ENCODE measurements at regions not wholly inside any gene's neighbourhood (a gene's known extent, or its start where the extent isn't known, plus 50 kb on each side); places are given as distances from the start of the nearest gene placed in this dataset.
A peak's percentile ranks its signal among the peaks of the same experiment; 100 is the strongest.

GRCh38 chr7:41538810-41539724, 163.8 kb downstream of the INHBA start:
- no peak for ATAC-seq (ENCODE audit: poor library complexity)
- no peak for DNase-seq
- intact Hi-C loops (cut with DNase I) = no loop called here

GRCh38 chr7:41536873-41537665, 165.8 kb downstream of the INHBA start:
- intact Hi-C loops (cut with DNase I) = no loop called here
- ATAC-seq (ENCODE audit: poor library complexity) (no peak), DNase-seq (no peak)

GRCh38 chr7:41536122-41536872, 166.6 kb downstream of the INHBA start:
- ATAC-seq (ENCODE audit: poor library complexity) (no peak), DNase-seq (no peak)
- intact Hi-C loops (cut with DNase I) = no loop called here

- no peak for ATAC-seq (ENCODE audit: poor library complexity)
- intact Hi-C loops (cut with DNase I) = loop anchor here (5.0 kb wide), 1 partner anchor 62 kb away; no protein-coding TSS in a partner anchor
- no peak for DNase-seq
Observed at GRCh38 chr7:41529831-41530230, 173.1 kb downstream of the INHBA start.

- DNase-seq (no peak), ATAC-seq (ENCODE audit: poor library complexity) (no peak)
- intact Hi-C loops (cut with DNase I) = no loop called here
Observed at GRCh38 chr7:41524876-41525275, 178.0 kb downstream of the INHBA start.

GRCh38 chr7:41520445-41520844, 182.4 kb downstream of the INHBA start:
- DNase-seq = no peak
- no peak for ATAC-seq (ENCODE audit: poor library complexity)
- intact Hi-C loops (cut with DNase I) = no loop called here

GRCh38 chr7:41517771-41518170, 185.1 kb downstream of the INHBA start:
- intact Hi-C loops (cut with DNase I) = no loop called here
- DNase-seq (no peak), ATAC-seq (ENCODE audit: poor library complexity) (peak; percentile 45)

GRCh38 chr7:41508755-41509154, 194.1 kb downstream of the INHBA start:
- no peak for ATAC-seq (ENCODE audit: poor library complexity)
- intact Hi-C loops (cut with DNase I) = no loop called here
- no peak for DNase-seq

GRCh38 chr7:41507686-41508268, 195.1 kb downstream of the INHBA start:
- DNase-seq (no peak), ATAC-seq (ENCODE audit: poor library complexity) (no peak)
- intact Hi-C loops (cut with DNase I) = no loop called here

GRCh38 chr7:41504214-41504980, 198.5 kb downstream of the INHBA start:
- ATAC-seq (ENCODE audit: poor library complexity) (no peak), DNase-seq (no peak)
- intact Hi-C loops (cut with DNase I) = no loop called here

GRCh38 chr7:41503438-41503837, 199.5 kb downstream of the INHBA start:
- intact Hi-C loops (cut with DNase I) = no loop called here
- DNase-seq (no peak), ATAC-seq (ENCODE audit: poor library complexity) (no peak)

- DNase-seq = no peak
- intact Hi-C loops (cut with DNase I) = no loop called here
- ATAC-seq (ENCODE audit: poor library complexity) = no peak
Observed at GRCh38 chr7:41501466-41501865, 201.4 kb downstream of the INHBA start.

- DNase-seq = no peak
- intact Hi-C loops (cut with DNase I) = no loop called here
- no peak for ATAC-seq (ENCODE audit: poor library complexity)
Observed at GRCh38 chr7:41501006-41501405, 201.9 kb downstream of the INHBA start.

GRCh38 chr7:41492603-41493002, 210.3 kb downstream of the INHBA start:
- intact Hi-C loops (cut with DNase I) = no loop called here
- DNase-seq = no peak

GRCh38 chr7:41491883-41492471, 210.9 kb downstream of the INHBA start:
- intact Hi-C loops (cut with DNase I) = no loop called here
- ATAC-seq (ENCODE audit: poor library complexity) (no peak), DNase-seq (no peak)

More at GRCh38 chr7:41492603-41493002, 210.3 kb downstream of the INHBA start:
- no peak for ATAC-seq (ENCODE audit: poor library complexity)

GRCh38 chr7:41491308-41491707, 211.6 kb downstream of the INHBA start:
- no peak for ATAC-seq (ENCODE audit: poor library complexity)
- intact Hi-C loops (cut with DNase I) = no loop called here
- DNase-seq = no peak

- DNase-seq (no peak), ATAC-seq (ENCODE audit: poor library complexity) (peak; percentile 36)
- intact Hi-C loops (cut with DNase I) = no loop called here
Observed at GRCh38 chr7:41489885-41490284, 213.0 kb downstream of the INHBA start.

Measured in Right ventricle myocardium superior (tissue), 1 donor.